DND-41 (cell line): ENCODE measurements at regions not wholly inside any gene's neighbourhood (a gene's known extent, or its start where the extent isn't known, plus 50 kb on each side); places are given as distances from the start of the nearest gene placed in this dataset.

ENCODE experiments used
- EZH2 ChIP-seq: IDR thresholded peaks from 3 replicates; pipeline ENCODE4 v1.6.1; 2012; ENCODE audit warnings: borderline replicate concordance, low read depth, mild to moderate bottlenecking, moderate library complexity, low read length, inconsistent platforms; ENCODE audit not compliant: severe bottlenecking
- TF ChIP-seq, protein P1 (sequence below): IDR thresholded peaks from 2 replicates; pipeline ENCODE4 v1.5.1; 2012; ENCODE audit warnings: borderline replicate concordance, low read length, moderate library complexity, mild to moderate bottlenecking; ENCODE audit not compliant: poor library complexity, severe bottlenecking; ENCODE audit errors: extremely low read depth

DNA sequence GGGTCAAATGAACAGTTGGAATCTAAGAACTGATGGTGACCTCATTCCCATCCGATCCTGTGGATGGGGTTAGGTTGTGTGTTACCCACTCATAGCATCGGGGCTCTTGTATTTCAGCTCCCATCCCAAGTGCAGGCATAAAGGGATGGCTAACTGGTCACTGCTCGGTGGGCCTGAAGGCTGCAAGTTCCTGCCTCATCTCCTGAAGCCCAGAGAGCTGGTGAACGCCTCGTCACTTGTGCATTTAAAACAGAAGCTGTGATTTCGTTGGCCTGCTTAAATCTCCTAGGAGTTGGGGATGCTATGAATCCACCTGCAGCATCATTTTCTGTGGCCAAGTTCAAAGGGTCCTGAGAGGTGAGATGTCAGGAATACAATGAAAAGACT is 477.0 kb downstream of the TBC1D22A start:
- TF ChIP-seq, protein P1, sequence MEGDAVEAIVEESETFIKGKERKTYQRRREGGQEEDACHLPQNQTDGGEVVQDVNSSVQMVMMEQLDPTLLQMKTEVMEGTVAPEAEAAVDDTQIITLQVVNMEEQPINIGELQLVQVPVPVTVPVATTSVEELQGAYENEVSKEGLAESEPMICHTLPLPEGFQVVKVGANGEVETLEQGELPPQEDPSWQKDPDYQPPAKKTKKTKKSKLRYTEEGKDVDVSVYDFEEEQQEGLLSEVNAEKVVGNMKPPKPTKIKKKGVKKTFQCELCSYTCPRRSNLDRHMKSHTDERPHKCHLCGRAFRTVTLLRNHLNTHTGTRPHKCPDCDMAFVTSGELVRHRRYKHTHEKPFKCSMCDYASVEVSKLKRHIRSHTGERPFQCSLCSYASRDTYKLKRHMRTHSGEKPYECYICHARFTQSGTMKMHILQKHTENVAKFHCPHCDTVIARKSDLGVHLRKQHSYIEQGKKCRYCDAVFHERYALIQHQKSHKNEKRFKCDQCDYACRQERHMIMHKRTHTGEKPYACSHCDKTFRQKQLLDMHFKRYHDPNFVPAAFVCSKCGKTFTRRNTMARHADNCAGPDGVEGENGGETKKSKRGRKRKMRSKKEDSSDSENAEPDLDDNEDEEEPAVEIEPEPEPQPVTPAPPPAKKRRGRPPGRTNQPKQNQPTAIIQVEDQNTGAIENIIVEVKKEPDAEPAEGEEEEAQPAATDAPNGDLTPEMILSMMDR = no peak
- no peak for TF ChIP-seq EZH2
